Muscle of back (tissue), 3 donors: ENCODE measurements at regions not wholly inside any gene's neighbourhood (a gene's known extent, or its start where the extent isn't known, plus 50 kb on each side); places are given as distances from the start of the nearest gene placed in this dataset.
"Not testable (repeated sequence)": the region's sequence is repeated elsewhere in the genome, so short reads cannot be mapped to it uniquely, and the experiment has no call there.

Experiments
- DNase-seq, 3 donors: peaks; one replicate each; pipeline versions ENCODE4 v3.0.0 to v3.0.0-alpha.2; 2013

DNA sequence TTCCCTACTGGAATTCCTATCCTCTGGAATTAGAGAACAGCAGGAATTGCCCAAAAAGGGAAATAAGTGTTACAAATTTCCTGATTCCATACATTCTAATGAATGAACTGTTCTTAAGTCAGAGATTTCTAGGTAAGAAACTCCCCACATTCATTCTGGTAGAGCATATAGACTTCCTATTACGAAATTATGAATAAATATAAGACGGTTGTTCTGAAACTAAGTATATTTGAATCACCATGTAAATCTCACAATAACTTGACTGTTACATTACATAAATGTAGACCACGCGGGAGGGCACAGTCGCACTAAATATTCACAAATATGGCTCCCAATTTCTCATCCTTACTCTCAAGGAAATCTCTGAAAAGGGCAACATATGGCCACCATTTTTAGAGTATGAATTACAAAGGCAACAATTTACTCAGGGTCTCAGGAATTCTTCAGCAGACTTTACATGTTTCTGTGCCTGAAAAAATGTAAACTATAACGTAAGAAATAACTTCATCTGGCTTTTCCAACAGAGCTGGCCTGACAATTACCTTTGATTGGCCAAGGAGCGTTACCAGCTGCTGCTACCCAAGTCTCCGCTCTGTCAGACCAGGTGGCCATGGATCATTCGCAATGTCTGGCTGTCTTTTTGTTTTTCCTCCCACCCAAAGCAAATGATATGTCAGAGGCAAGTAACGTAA lies 115.8 kb downstream of the MPP7 start:
- DNase-seq, result no peak

- no peak for DNase-seq
Measured at GRCh38 chr10:28186461-28186860, 116.4 kb downstream of the MPP7 start.

DNA sequence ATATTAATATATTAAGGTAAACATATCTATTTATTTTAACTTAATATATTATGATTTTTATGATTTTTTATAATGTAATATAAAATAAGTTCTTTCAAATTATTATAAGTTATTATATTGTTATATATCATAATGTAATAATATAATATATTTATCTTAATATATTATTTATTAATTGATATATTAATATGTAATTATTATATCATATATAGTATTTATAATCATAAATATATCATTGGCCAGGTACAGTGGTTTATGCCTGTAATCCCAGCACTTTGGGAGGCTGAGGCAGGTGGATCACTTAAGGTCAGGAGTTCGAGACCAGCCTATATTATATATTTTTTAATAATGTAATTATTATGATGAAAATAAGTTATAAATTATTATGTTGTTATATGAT lies 118.1 kb downstream of the MPP7 start:
- DNase-seq, result no peak

DNA sequence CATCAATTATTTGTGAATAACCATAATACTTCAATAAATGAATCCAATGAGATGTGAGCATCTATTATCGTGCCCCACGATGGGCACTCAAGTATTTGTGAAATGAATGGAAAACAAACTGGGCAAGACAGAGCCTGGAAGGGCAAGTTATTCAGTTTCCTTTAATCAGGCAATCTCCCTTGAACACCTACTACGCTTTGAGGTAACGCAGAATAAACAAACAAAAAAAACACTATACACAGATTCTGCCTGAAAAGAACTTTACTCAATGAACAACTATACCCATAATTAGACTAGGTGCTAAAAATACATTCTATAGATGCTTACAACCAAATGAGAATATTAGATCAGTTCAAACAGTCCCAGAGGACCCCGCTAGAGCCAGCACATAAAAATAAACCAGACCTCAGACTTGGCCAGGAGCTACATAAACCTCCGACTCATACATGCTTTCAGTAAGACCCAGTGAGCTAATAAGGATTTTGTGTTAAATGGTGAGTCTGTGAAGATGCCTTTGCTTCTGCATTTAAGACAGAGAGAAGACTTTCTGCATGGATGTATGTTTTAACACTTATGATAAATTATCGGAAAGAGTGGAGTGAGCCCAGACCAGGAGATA lies 121.3 kb downstream of the MPP7 start:
- DNase-seq, result no peak

GRCh38 chr10:28180654-28181053 lies 122.2 kb downstream of the MPP7 start:
- DNase-seq, result no peak

GRCh38 chr10:28179743-28180099 lies 123.1 kb downstream of the MPP7 start:
- DNase-seq, result no peak

DNA sequence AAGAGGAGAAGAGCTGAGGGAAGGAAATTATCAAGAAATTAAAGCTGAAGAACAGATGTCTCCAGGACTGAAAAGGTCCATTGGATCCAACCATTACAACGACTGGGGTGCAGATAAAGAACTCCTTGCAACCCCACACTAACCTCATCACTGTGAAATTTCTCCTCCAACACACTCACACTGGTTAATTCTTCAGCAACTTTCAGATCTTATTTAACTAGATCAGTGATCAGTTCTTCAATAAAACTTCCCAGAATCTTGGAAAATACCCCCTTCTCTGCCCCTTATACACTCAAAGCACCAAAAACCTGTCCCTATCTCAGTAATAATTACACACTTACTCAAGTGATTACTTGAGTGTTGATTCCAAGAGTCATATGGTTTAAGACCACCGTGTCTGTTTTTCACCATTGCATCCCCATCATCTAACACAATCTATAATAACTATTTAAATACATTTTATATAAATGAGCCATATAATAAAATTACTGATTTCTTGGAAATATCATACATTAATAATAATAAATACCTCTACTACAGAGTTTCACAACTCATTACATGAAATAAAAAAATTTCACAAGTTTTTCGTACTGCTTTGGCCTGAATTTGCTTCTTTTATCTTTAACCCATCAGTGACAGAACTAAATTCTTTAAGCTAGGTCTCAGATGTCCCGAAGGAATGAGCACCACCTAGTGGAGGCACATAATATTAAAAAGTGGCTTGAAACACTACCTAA lies 123.7 kb downstream of the MPP7 start:
- DNase-seq, result peak; percentile 40 to 73 (median 57)

DNA sequence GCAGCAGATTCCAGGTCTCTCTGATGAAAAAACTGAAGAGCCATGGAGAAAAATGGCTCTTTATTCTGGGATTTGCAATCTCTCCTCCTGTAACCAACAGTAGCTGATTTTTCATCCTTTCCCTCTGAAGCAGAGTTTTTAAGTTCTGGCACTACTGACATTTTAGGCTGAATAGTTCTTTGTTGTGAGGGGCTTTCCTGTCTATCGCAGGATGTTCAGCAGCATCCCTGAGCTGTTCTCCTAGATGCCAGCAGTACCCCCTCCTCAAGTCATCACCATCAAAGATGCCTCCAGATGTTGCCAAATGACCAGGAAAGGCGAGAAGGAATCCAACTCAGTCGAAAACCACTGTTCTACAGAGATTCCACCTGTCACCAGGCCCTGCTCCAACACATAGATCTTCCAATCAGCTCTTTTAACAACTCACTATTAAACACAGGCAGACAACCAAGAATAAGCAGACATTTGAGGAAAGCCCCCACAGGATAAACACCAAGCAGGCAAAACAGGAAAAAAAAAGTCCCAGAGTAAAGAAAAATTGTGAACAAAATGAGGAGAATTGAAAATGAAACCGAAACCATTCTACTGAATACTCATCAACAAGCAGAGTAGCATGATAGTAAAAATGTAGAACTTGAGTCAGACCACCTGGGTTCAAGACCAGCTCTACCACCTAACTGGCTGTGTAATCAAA lies 124.8 kb downstream of the MPP7 start:
- DNase-seq, result peak in 1 of 3 donors; percentile 21

DNA sequence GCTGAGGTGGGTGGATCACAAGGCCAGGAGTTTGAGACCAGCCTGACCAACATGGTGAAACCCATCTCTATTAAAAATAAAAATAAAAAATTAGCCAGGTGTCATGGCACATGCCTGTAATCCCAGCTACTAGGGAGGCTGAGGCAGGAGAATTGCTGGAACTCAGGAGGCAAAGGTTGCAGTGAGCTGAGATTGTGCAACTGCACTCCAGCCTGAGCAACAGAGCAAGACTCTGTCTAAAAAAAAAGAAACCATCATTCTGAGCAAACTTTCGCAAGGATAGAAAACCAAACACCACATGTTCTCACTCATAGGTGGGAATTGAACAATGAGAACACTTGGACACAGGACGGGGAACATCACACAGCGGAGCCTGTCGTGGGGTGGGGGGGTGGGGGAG lies 126.4 kb downstream of the MPP7 start:
- not testable (repeated sequence) for DNase-seq

DNA sequence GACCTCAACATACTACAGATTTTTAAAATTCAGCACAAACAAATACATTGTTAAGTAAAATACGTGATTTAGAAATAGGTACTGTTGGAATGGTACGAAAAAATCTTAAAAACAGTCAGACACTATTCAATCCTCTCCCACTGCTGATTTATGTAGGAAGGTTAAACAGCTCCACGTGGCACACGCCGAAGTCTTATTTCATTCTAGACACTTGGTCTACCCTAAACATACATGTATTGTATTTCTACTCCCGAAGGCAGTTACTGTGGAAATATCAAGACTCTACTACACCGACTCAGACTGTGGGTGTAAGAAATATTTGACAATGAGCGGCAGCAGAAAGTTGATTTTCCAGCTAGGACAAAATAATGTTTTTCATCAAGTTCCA lies 130.6 kb downstream of the MPP7 start:
- no peak for DNase-seq

DNA sequence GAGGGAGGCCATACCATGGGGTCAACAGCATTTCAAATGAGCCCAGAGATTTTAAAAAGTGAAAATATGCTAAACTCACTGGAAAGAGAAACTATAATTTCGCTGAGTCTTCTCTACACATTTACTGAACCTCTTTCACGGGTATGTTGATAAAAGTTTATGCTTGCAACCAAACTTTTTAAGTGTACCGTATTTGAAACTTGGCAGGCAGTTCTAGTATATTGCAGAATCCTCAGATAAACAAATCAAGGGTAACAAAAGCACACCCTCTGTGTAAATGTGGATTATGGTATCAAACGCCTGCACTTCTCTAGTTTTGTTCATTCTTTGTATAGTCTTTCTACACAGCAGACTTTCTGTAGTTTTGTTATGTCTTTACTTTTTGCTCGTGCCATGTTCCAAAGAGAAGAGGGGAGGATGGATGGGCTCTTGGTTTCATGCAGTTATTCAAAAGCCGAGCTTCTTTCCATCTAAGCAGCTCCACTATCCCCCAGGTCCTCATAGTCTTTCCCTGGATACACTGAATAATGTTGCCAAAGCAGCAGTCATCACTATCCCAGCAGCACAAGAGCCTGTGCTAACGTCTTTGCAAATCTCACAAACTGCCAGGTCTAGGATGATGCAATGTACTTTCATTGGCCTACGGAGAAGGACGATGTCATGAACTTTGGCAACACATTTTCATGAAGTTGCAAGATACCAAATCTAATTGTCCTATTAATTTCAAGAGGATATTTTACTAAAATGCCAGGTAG lies 131.2 kb downstream of the MPP7 start:
- peak in 2 of 3 donors; percentile 36 to 59 for DNase-seq

DNA sequence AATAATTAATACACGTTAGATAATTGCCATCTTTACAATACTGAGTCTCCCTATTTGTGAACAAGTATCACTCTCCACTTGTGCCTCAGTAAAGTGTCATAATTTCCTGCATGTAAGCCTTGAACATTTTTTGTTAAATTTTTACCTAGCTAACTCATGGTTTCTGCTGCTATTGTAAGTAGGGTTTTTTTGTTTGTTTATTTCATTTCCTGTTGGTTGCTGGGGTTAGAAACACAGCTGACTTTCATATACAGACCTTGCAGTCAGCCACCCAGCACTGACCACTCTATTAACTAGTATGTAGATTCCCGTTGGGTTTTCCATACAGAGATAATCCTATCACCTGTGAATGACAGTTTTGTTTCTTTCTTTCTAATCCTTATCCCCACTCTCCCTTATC lies 133.3 kb downstream of the MPP7 start:
- no peak for DNase-seq

DNA sequence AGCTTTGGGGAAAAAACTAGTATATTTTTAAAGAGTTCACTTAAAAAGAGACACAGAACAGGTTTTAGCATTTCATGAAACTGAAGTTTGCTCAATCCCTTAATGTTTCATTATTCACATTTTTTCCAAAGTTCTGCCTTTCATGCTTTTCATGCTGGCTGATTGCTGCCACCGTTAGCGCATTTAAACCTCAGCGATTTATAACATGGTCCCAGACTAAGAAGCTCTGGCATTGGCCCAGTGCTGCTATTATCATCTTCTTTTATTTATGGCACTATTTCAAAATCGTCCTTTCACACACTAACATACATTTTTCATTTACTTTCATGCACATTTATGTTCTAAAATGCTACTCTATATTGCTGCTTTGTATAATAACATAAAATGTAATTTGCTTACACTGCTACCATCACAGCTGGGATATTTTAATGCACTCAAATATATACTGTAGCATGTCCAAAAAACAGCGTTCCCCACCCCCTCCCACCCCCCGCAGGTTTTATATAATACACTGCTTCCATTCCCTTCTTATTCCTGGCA lies 141.9 kb downstream of the MPP7 start:
- peak in 1 of 3 donors; percentile 30 for DNase-seq

- no peak for DNase-seq
Measured at GRCh38 chr10:28157379-28157778, 145.5 kb downstream of the MPP7 start.

- DNase-seq, result no peak
Measured at GRCh38 chr10:28155726-28156125, 147.1 kb downstream of the MPP7 start.

GRCh38 chr10:28151636-28152035 lies 151.2 kb downstream of the MPP7 start:
- DNase-seq, result peak in 1 of 3 donors; percentile 16

- DNase-seq, result peak in 1 of 3 donors; percentile 28
Measured at GRCh38 chr10:28149746-28150145, 150.9 kb upstream of the ODAD2 start.

- no peak for DNase-seq
Measured at GRCh38 chr10:28147706-28148105, 148.8 kb upstream of the ODAD2 start.

DNA sequence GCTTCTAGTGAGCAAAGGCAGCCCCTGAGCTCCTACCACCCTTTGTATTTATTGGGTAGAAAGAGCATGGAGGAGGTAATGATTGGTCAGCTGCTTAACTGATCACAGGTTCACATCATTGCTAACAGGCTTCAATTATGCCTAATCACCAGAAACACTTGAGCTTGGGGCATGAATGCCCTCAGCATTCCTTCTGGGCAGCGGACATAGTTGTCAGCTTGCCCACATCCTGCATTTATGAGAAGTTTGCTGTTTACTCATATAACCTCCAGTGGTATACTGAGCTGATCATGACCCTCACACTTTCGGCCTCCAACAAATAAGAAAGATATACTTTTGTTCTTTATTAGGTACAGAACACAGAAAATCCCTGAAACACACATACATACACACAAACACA lies 140.3 kb upstream of the ODAD2 start:
- no peak for DNase-seq

- DNase-seq, result peak in 1 of 3 donors; percentile 64
Measured at GRCh38 chr10:28137907-28138880, 139.3 kb upstream of the ODAD2 start.
